ENCODE measurements at regions not wholly inside any gene's neighbourhood (a gene's known extent, or its start where the extent isn't known, plus 50 kb on each side); places are given as distances from the start of the nearest gene placed in this dataset.
"Not testable (repeated sequence)": the region's sequence is repeated elsewhere in the genome, so short reads cannot be mapped to it uniquely, and the experiment has no call there.

- DNase-seq, POLR2A ChIA-PET: not testable (repeated sequence)
- 84% methylated on average over 11 of the region's 11 CpGs for WGBS (ENCODE audit: low lambda C conversion rate)
Measured at GRCh38 chr2:224647684-224648083, 62.5 kb upstream of the CUL3 start.

GRCh38 chr2:224646242-224646846 is 61.2 kb upstream of the CUL3 start:
- Histone ChIP-seq H3K79me2 (ENCODE audit: insufficient read depth) (no peaks in the 10 kb centered on the region), H3K4me2 (no peak overlapping the region), H3K27ac (ENCODE audit: low read depth in 2 of 2, low read length in 1 of 2) (no peak overlapping the region), H3K4me1 (ENCODE audit: control insufficient read depth in 1 of 2, insufficient read depth in 2 of 2, low read depth in 1 of 2, low read length in 1 of 2) (no peaks in the 10 kb centered on the region), H3K9me3 (no peaks in the 10 kb centered on the region), H4K20me1 (ENCODE audit: insufficient read depth) (no peaks in the 10 kb centered on the region), H3F3A (replicated peaks; ENCODE audit: insufficient read depth) (no peaks in the 10 kb centered on the region), H3K27me3 (ENCODE audit: insufficient read depth) (no peaks in the 10 kb centered on the region), H3K9me2 (no peaks in the 10 kb centered on the region), H2AFZ (ENCODE audit: low read depth) (no peak overlapping the region), H3K36me3 (replicated peaks in 1 of 2; ENCODE audit: control insufficient read depth in 1 of 2, insufficient read depth in 2 of 2, low read length in 1 of 2) (no peaks in the 10 kb centered on the region), H3K4me3 (ENCODE audit: low read depth in 2 of 2, low read length in 1 of 2) (no peak overlapping the region; a peak in 1 of 4 replicates), H3K9ac (no peak overlapping the region)
- 52% methylated on average over 9 of the region's 9 CpGs for WGBS (ENCODE audit: low lambda C conversion rate)
- DNase-seq: peak; percentile 64
- ChIA-PET POLR2A (no interaction called here), CTCF (interaction anchor here (0.6 to 3.4 kb wide), 39 partner anchors 10 to 676 kb away, joined by 3 to 13 read pairs (median 4); partner anchors contain the start of gene CUL3)
- no peak for TF ChIP-seq TCF12 (IDR thresholded peaks at IDR 0.05)
- no peak for TF ChIP-seq JUND (IDR thresholded peaks at IDR 0.05)
- TF ChIP-seq RCOR1 (IDR thresholded peaks at IDR 0.05; ENCODE audit: low read length): no peak
- no peak for TF ChIP-seq USF2 (IDR thresholded peaks at IDR 0.05; ENCODE audit: borderline replicate concordance, low read depth, low read length)
- TF ChIP-seq EZH2phosphoT487 (IDR thresholded peaks at IDR 0.05; ENCODE audit: borderline replicate concordance, low read depth): no peak
- TF ChIP-seq MAX (IDR thresholded peaks at IDR 0.05; ENCODE audit: low read depth): no peak
- no peak for TF ChIP-seq GABPA (IDR thresholded peaks at IDR 0.05; ENCODE audit: low read depth)
- no peak for TF ChIP-seq PBX3 (IDR thresholded peaks at IDR 0.05)
- no peak for TF ChIP-seq RFX5 (IDR thresholded peaks at IDR 0.05; ENCODE audit: low read length)
- TF ChIP-seq ZBTB33 (IDR thresholded peaks at IDR 0.05; ENCODE audit: borderline replicate concordance, low read depth): no peak
- TF ChIP-seq FOXJ3 (CRISPR knock-in tag; IDR thresholded peaks at IDR 0.05): no peak
- TF ChIP-seq CTCF (IDR thresholded peaks at IDR 0.05): peak; percentile 63
- no peak for TF ChIP-seq CHD2 (IDR thresholded peaks at IDR 0.05; ENCODE audit: low read length, partially characterized antibody)
- no peak for TF ChIP-seq NRF1 (IDR thresholded peaks at IDR 0.05; ENCODE audit: low read depth, low read length)
- peak; percentile 80 for TF ChIP-seq SMC3 (IDR thresholded peaks at IDR 0.05; ENCODE audit: low read depth, low read length)
- peak; percentile 83 for TF ChIP-seq RAD21 (IDR thresholded peaks at IDR 0.05; ENCODE audit: low read length)

More at GRCh38 chr2:224647684-224648083, 62.5 kb upstream of the CUL3 start:
- not testable (repeated sequence) for H2AFZ ChIP-seq (ENCODE audit: low read depth); H3K27ac ChIP-seq (ENCODE audit: low read depth in 2 of 2, low read length in 1 of 2); H3K4me1 ChIP-seq (ENCODE audit: control insufficient read depth in 1 of 2, insufficient read depth in 2 of 2, low read depth in 1 of 2, low read length in 1 of 2); H3K9me3 ChIP-seq; H3K9ac ChIP-seq; H3K79me2 ChIP-seq (ENCODE audit: insufficient read depth); H3K9me2 ChIP-seq; H3K4me3 ChIP-seq (ENCODE audit: low read depth in 2 of 2, low read length in 1 of 2); H4K20me1 ChIP-seq (ENCODE audit: insufficient read depth); H3K36me3 ChIP-seq (replicated peaks in 1 of 2; ENCODE audit: control insufficient read depth in 1 of 2, insufficient read depth in 2 of 2, low read length in 1 of 2); H3F3A ChIP-seq (replicated peaks; ENCODE audit: insufficient read depth); H3K4me2 ChIP-seq; H3K27me3 ChIP-seq (ENCODE audit: insufficient read depth)
- CTCF ChIA-PET: interaction anchor here (0.8 to 4.6 kb wide), 12 partner anchors 13 to 654 kb away, joined by 3 to 47 read pairs (median 6); partner anchors contain the start of gene CUL3
